AG04450 (cell line): ENCODE measurements at regions not wholly inside any gene's neighbourhood (a gene's known extent, or its start where the extent isn't known, plus 50 kb on each side); places are given as distances from the start of the nearest gene placed in this dataset.

ENCODE experiments used
- CTCF ChIA-PET: fragments of 300-600, 350-600 bp; formaldehyde crosslinking; extraction: SDS; loops from one replicate; lab custom pipeline; 2022; ENCODE audit warnings: antibody characterized with exemption, inconsistent platforms; lab: Charles Lee
- POLR2A ChIA-PET: fragments of 350-600 bp; formaldehyde crosslinking; extraction: SDS; loops from one replicate; lab custom pipeline; 2021; ENCODE audit warnings: antibody characterized with exemption, inconsistent platforms; lab: Yijun Ruan, JAX
- DNase-seq: peaks from one replicate; pipeline ENCODE4 v3.0.0-alpha.2; 2011; ENCODE audit warnings: low read depth, low spot score
- H3K27ac ChIP-seq: one replicate; pipeline ENCODE4 v1.5.1; 2012; ENCODE audit warnings: low read depth, low read length, control low read depth
- H3K27me3 ChIP-seq: one replicate; pipeline ENCODE4 v1.6.0; 2012; ENCODE audit warnings: low read length; ENCODE audit not compliant: control insufficient read depth, insufficient read depth
- H3K4me3 ChIP-seq: 2 replicates; pipeline ENCODE4 v1.5.1; 2011; ENCODE audit warnings: mild to moderate bottlenecking, low read depth, low read length, control low read depth
- H3K9me3 ChIP-seq: 2 replicates; pipeline ENCODE4 v1.5.1; 2012; ENCODE audit warnings: low read length; ENCODE audit not compliant: control insufficient read depth, insufficient read depth
- CTCF ChIP-seq: IDR thresholded peaks from 2 replicates; pipeline ENCODE4 v1.5.1; 2011; ENCODE audit warnings: low read depth, low read length, control low read depth, inconsistent platforms

- Histone ChIP-seq H3K27ac (no peak overlapping the region), H3K27me3 (no peaks in the 10 kb centered on the region), H3K4me3 (no peak overlapping the region), H3K9me3 (0 out of 2 replicates have a peak, but pooled peaks cover under 1% of the 10 kb centered on the region)
- no peak for DNase-seq
- CTCF ChIA-PET, result no interaction called here
- POLR2A ChIA-PET, result no interaction called here
- TF ChIP-seq CTCF, result no peak
These were observed 272.9 kb upstream of the KLF6 start for GRCh38 chr10:4057725-4058513.

GRCh38 chr10:4057021-4057420, 272.0 kb upstream of the KLF6 start:
- TF ChIP-seq CTCF, result no peak
- ChIA-PET CTCF (no interaction called here), POLR2A (no interaction called here)

GRCh38 chr10:4054656-4055435, 269.8 kb upstream of the KLF6 start:
- DNase-seq, result no peak
- no peak overlapping the region for H3K4me3 ChIP-seq
- H3K27ac ChIP-seq, result no peak overlapping the region
- H3K27me3 ChIP-seq, result no peaks in the 10 kb centered on the region
- no peaks in the 10 kb centered on the region for H3K9me3 ChIP-seq
- CTCF ChIA-PET, result no interaction called here
- TF ChIP-seq CTCF, result no peak
- POLR2A ChIA-PET, result no interaction called here

More at GRCh38 chr10:4057021-4057420, 272.0 kb upstream of the KLF6 start:
- H3K27me3 ChIP-seq, result no peaks in the 10 kb centered on the region
- no peak overlapping the region for H3K27ac ChIP-seq
- DNase-seq, result no peak
- H3K4me3 ChIP-seq, result no peak overlapping the region
- H3K9me3 ChIP-seq, result no peaks in the 10 kb centered on the region

GRCh38 chr10:4053940-4054339, 268.9 kb upstream of the KLF6 start:
- Histone ChIP-seq H3K4me3 (no peak overlapping the region), H3K27me3 (no peaks in the 10 kb centered on the region), H3K9me3 (no peaks in the 10 kb centered on the region), H3K27ac (no peak overlapping the region)
- POLR2A ChIA-PET, result no interaction called here
- no peak for DNase-seq
- CTCF ChIA-PET, result interaction anchor here (0.7 kb wide), 1 partner anchor 272 kb away, joined by 4 read pairs; no protein-coding TSS in a partner anchor
- no peak for TF ChIP-seq CTCF
